ENCODE measurements at regions not wholly inside any gene's neighbourhood (a gene's known extent, or its start where the extent isn't known, plus 50 kb on each side); places are given as distances from the start of the nearest gene placed in this dataset.

DNA sequence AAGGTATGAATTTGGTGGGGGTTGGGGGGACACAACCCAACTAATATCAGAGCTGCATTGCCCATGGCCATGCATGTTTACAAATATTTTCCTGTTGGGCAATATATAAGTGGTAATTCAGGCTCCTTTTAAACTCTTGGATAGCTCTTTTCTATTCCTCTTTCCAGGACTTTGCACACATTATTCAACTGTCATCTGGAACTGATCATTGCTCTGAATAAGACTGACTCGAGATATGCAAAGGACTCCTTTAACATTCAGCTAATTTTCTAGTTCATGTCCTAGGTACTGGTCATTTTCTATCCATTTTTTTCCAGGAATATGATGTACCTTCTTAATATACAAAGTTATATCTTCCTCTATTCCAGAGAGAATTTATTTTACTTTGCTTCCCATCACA lies 89.5 kb upstream of the STK32A start:
- Histone ChIP-seq H3K4me3 (ENCODE audit: insufficient read depth, low read depth, low read length) (no peak overlapping the region), H3K27me3 (ENCODE audit: insufficient read depth, low read length) (no peaks in the 10 kb centered on the region), H3K4me1 (ENCODE audit: insufficient read depth, low read length) (no peaks in the 10 kb centered on the region), H3K4me2 (ENCODE audit: low read length) (no peak overlapping the region), H3K9ac (ENCODE audit: low read length) (no peak overlapping the region), H3K9me3 (ENCODE audit: insufficient read depth, low read depth, low read length) (no peaks in the 10 kb centered on the region), H3K27ac (ENCODE audit: low read depth, low read length) (no peak overlapping the region), H3K79me2 (ENCODE audit: insufficient read depth, low read length) (no peaks in the 10 kb centered on the region), H3K36me3 (ENCODE audit: insufficient read depth, low read length) (no peaks in the 10 kb centered on the region), H4K20me1 (ENCODE audit: insufficient read depth, low read length) (no peaks in the 10 kb centered on the region), H2AFZ (ENCODE audit: low read depth, low read length) (no peak overlapping the region)
- Mint-ChIP-seq H3K27me3 (ENCODE audit: low read depth, unreplicated experiment) (no peaks in the 10 kb centered on the region), H3K9me3 (ENCODE audit: unreplicated experiment) (peaks cover 2% of the 10 kb centered on the region), H3K4me1 (ENCODE audit: low read depth, unreplicated experiment) (no peaks in the 10 kb centered on the region), H3K36me3 (ENCODE audit: low read depth, unreplicated experiment) (no peaks in the 10 kb centered on the region), H3K4me3 (ENCODE audit: unreplicated experiment) (no peak overlapping the region), H3K27ac (ENCODE audit: unreplicated experiment) (no peak overlapping the region)
- DNase-seq (ENCODE audit: low read depth), result no peak
- no peak for TF ChIP-seq EZH2 (IDR thresholded peaks at IDR 0.05; ENCODE audit: insufficient read depth, low read length)
- TF ChIP-seq, protein P1, sequence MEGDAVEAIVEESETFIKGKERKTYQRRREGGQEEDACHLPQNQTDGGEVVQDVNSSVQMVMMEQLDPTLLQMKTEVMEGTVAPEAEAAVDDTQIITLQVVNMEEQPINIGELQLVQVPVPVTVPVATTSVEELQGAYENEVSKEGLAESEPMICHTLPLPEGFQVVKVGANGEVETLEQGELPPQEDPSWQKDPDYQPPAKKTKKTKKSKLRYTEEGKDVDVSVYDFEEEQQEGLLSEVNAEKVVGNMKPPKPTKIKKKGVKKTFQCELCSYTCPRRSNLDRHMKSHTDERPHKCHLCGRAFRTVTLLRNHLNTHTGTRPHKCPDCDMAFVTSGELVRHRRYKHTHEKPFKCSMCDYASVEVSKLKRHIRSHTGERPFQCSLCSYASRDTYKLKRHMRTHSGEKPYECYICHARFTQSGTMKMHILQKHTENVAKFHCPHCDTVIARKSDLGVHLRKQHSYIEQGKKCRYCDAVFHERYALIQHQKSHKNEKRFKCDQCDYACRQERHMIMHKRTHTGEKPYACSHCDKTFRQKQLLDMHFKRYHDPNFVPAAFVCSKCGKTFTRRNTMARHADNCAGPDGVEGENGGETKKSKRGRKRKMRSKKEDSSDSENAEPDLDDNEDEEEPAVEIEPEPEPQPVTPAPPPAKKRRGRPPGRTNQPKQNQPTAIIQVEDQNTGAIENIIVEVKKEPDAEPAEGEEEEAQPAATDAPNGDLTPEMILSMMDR (IDR thresholded peaks at IDR 0.05; ENCODE audit: insufficient read depth, low read depth, low read length), result no peak
- FAIRE-seq, result no peak

DNA sequence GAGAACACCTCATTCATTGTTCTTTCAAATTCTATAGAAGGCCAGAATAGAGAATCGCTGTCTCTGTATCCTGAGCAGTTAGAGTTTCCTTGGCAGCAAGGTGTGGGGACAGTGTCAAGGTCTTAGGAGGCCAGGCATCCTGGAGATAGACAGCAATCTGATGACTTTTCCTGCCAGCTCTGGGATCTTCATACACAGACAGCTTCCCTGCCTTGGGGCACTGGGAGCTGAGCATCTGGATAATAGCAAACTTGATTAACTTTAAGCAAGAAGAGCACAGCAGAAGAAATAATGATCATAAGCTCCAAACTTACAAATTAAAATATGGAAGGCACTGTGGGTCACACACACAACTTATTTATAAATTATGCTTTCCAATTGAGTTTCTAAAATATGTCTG lies 86.1 kb upstream of the STK32A start:
- Histone ChIP-seq H3K4me3 (ENCODE audit: insufficient read depth, low read depth, low read length) (no peak overlapping the region), H3K27ac (ENCODE audit: low read depth, low read length) (no peak overlapping the region), H3K36me3 (ENCODE audit: insufficient read depth, low read length) (no peaks in the 10 kb centered on the region), H4K20me1 (ENCODE audit: insufficient read depth, low read length) (no peaks in the 10 kb centered on the region), H3K9ac (ENCODE audit: low read length) (no peak overlapping the region), H3K27me3 (ENCODE audit: insufficient read depth, low read length) (no peaks in the 10 kb centered on the region), H3K4me2 (ENCODE audit: low read length) (no peak overlapping the region), H3K4me1 (ENCODE audit: insufficient read depth, low read length) (no peaks in the 10 kb centered on the region), H3K9me3 (ENCODE audit: insufficient read depth, low read depth, low read length) (no peaks in the 10 kb centered on the region), H2AFZ (ENCODE audit: low read depth, low read length) (no peak overlapping the region), H3K79me2 (ENCODE audit: insufficient read depth, low read length) (no peaks in the 10 kb centered on the region)
- no peak for DNase-seq (ENCODE audit: low read depth)
- H3K27me3 Mint-ChIP-seq (ENCODE audit: low read depth, unreplicated experiment), result no peaks in the 10 kb centered on the region
- no peaks in the 10 kb centered on the region for H3K36me3 Mint-ChIP-seq (ENCODE audit: low read depth, unreplicated experiment)
- no peak overlapping the region for H3K4me3 Mint-ChIP-seq (ENCODE audit: unreplicated experiment)
- no peak for TF ChIP-seq EZH2 (IDR thresholded peaks at IDR 0.05; ENCODE audit: insufficient read depth, low read length)
- TF ChIP-seq, protein P1 (IDR thresholded peaks at IDR 0.05; ENCODE audit: insufficient read depth, low read depth, low read length), result no peak
- H3K9me3 Mint-ChIP-seq (ENCODE audit: unreplicated experiment), result no peaks in the 10 kb centered on the region
- no peak overlapping the region for H3K27ac Mint-ChIP-seq (ENCODE audit: unreplicated experiment)
- FAIRE-seq, result no peak
- no peaks in the 10 kb centered on the region for H3K4me1 Mint-ChIP-seq (ENCODE audit: low read depth, unreplicated experiment)

DNA sequence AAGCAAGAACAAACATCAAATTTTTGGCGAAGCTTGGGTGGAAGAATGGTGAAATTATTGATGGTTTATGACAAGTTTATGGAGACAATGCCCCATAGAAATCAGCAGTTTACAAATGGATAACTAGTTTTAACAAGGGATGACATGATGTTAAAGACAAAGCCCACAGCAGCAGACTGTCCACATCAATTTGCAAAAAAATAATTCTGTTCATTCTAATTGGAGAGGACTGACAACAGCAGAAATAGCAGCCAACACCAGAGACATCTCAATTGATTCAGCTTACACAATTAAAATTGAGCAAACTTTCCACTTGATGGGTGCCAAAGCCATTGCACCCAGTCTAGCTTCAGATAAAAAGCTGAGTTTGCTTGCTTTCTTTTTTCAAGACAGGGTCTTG lies 82.7 kb upstream of the STK32A start:
- Mint-ChIP-seq H3K27ac (ENCODE audit: unreplicated experiment) (no peak overlapping the region), H3K27me3 (ENCODE audit: low read depth, unreplicated experiment) (no peaks in the 10 kb centered on the region), H3K4me1 (ENCODE audit: low read depth, unreplicated experiment) (no peaks in the 10 kb centered on the region), H3K36me3 (ENCODE audit: low read depth, unreplicated experiment) (no peaks in the 10 kb centered on the region), H3K4me3 (ENCODE audit: unreplicated experiment) (no peak overlapping the region), H3K9me3 (ENCODE audit: unreplicated experiment) (no peaks in the 10 kb centered on the region)
- no peak overlapping the region for H3K4me2 ChIP-seq (ENCODE audit: low read length)
- DNase-seq (ENCODE audit: low read depth) (no peak), FAIRE-seq (no peak)
- H3K27me3 ChIP-seq (ENCODE audit: insufficient read depth, low read length), result no peaks in the 10 kb centered on the region
- no peaks in the 10 kb centered on the region for H3K9me3 ChIP-seq (ENCODE audit: insufficient read depth, low read depth, low read length)
- no peaks in the 10 kb centered on the region for H3K79me2 ChIP-seq (ENCODE audit: insufficient read depth, low read length)
- no peak overlapping the region for H3K9ac ChIP-seq (ENCODE audit: low read length)
- H3K36me3 ChIP-seq (ENCODE audit: insufficient read depth, low read length), result no peaks in the 10 kb centered on the region
- no peak overlapping the region for H3K4me3 ChIP-seq (ENCODE audit: insufficient read depth, low read depth, low read length)
- no peak overlapping the region for H3K27ac ChIP-seq (ENCODE audit: low read depth, low read length)
- no peak for TF ChIP-seq EZH2 (IDR thresholded peaks at IDR 0.05; ENCODE audit: insufficient read depth, low read length)
- TF ChIP-seq, protein P1 (IDR thresholded peaks at IDR 0.05; ENCODE audit: insufficient read depth, low read depth, low read length), result no peak
- H2AFZ ChIP-seq (ENCODE audit: low read depth, low read length), result no peak overlapping the region
- H4K20me1 ChIP-seq (ENCODE audit: insufficient read depth, low read length), result no peaks in the 10 kb centered on the region
- no peaks in the 10 kb centered on the region for H3K4me1 ChIP-seq (ENCODE audit: insufficient read depth, low read length)

Measured in astrocyte (in vitro differentiated cells and primary cell).